GM10248 (cell line): ENCODE measurements at regions not wholly inside any gene's neighbourhood (a gene's known extent, or its start where the extent isn't known, plus 50 kb on each side); places are given as distances from the start of the nearest gene placed in this dataset.

Experiments
- CTCF ChIA-PET: fragments of 300-600 bp; sonication (Branson Sonifier 250); formaldehyde crosslinking; extraction: SDS; loops from one replicate; lab custom pipeline; 2021; ENCODE audit warnings: antibody characterized with exemption; lab: Yijun Ruan, JAX
- POLR2A ChIA-PET: fragments of 350-650 bp; sonication (Branson Sonifier 250); formaldehyde crosslinking; extraction: SDS; loops from one replicate; lab custom pipeline; 2020; ENCODE audit warnings: antibody characterized with exemption; lab: Yijun Ruan, JAX
- DNase-seq: peaks from one replicate; pipeline ENCODE4 v3.0.0; 2012; ENCODE audit errors: extremely low spot score
- CTCF ChIP-seq: IDR thresholded peaks from 2 replicates; pipeline ENCODE4 v1.5.1; 2012; ENCODE audit warnings: mild to moderate bottlenecking, low read depth; ENCODE audit errors: extremely low read depth, missing control alignments, control extremely low read depth

GRCh38 chr6:48701572-48701971 is 590.6 kb upstream of the PTCHD4 start:
- ChIA-PET POLR2A (no interaction called here), CTCF (no interaction called here)
- no peak for DNase-seq
- no peak for TF ChIP-seq CTCF

- CTCF ChIA-PET, result no interaction called here
- POLR2A ChIA-PET, result no interaction called here
- no peak for TF ChIP-seq CTCF
- no peak for DNase-seq
These were observed 584.9 kb upstream of the PTCHD4 start for GRCh38 chr6:48695872-48696271.

GRCh38 chr6:48691420-48691819 is 580.4 kb upstream of the PTCHD4 start:
- ChIA-PET CTCF (interaction anchor here (1.1 kb wide), 1 partner anchor 9 kb away, joined by 3 read pairs; no protein-coding TSS in a partner anchor), POLR2A (no interaction called here)
- DNase-seq, result no peak
- TF ChIP-seq CTCF, result no peak

GRCh38 chr6:48689498-48689897 is 578.5 kb upstream of the PTCHD4 start:
- no peak for TF ChIP-seq CTCF
- ChIA-PET POLR2A (no interaction called here), CTCF (interaction anchor here (1.0 kb wide), 1 partner anchor 8 kb away, joined by 3 read pairs; no protein-coding TSS in a partner anchor)
- DNase-seq, result no peak

- POLR2A ChIA-PET, result no interaction called here
- CTCF ChIA-PET, result no interaction called here
These were observed 567.4 kb upstream of the PTCHD4 start for GRCh38 chr6:48678390-48678789.

GRCh38 chr6:48671505-48671904 is 560.5 kb upstream of the PTCHD4 start:
- DNase-seq, result no peak

More at GRCh38 chr6:48678390-48678789, 567.4 kb upstream of the PTCHD4 start:
- no peak for TF ChIP-seq CTCF
- no peak for DNase-seq

More at GRCh38 chr6:48671505-48671904, 560.5 kb upstream of the PTCHD4 start:
- POLR2A ChIA-PET, result no interaction called here
- CTCF ChIA-PET, result no interaction called here
- no peak for TF ChIP-seq CTCF
